Parathyroid adenoma (tissue), 2 donors: ENCODE measurements at regions not wholly inside any gene's neighbourhood (a gene's known extent, or its start where the extent isn't known, plus 50 kb on each side); places are given as distances from the start of the nearest gene placed in this dataset.

ENCODE experiments used
- H2AFZ ChIP-seq: fragments of 300-600 bp; sonication (generic); one replicate; pipeline ENCODE4 v1.7.0; 2017; ENCODE audit warnings: antibody characterized with exemption, mild to moderate bottlenecking
- H3K27ac ChIP-seq: fragments of 300-600 bp; sonication (generic); one replicate; pipeline ENCODE4 v1.7.0; 2017
- H3K27me3 ChIP-seq: fragments of 300-600 bp; sonication (generic); one replicate; pipeline ENCODE4 v1.7.0; 2017; ENCODE audit warnings: low read length; ENCODE audit not compliant: control insufficient read depth, insufficient read depth
- H3K36me3 ChIP-seq: fragments of 300-600 bp; sonication (generic); one replicate; pipeline ENCODE4 v1.7.0; 2017; ENCODE audit warnings: low read length; ENCODE audit not compliant: control insufficient read depth, insufficient read depth
- H3K4me1 ChIP-seq: fragments of 300-600 bp; sonication (generic); one replicate; pipeline ENCODE4 v1.7.0; 2017; ENCODE audit warnings: control low read depth
- H3K4me2 ChIP-seq: fragments of 300-600 bp; sonication (generic); one replicate; pipeline ENCODE4 v1.7.0; 2017; ENCODE audit warnings: low read length
- H3K4me3 ChIP-seq: fragments of 300-600 bp; sonication (generic); one replicate; pipeline ENCODE4 v1.7.0; 2017; ENCODE audit warnings: low read depth, low read length
- H3K79me2 ChIP-seq: fragments of 300-600 bp; sonication (generic); one replicate; pipeline ENCODE4 v1.7.0; 2017; ENCODE audit warnings: control low read depth
- H3K9ac ChIP-seq: fragments of 300-600 bp; sonication (generic); one replicate; pipeline ENCODE4 v1.7.0; 2017; ENCODE audit warnings: mild to moderate bottlenecking
- H3K9me3 ChIP-seq: fragments of 300-600 bp; sonication (generic); one replicate; pipeline ENCODE4 v1.7.0; 2017; ENCODE audit warnings: low read length; ENCODE audit not compliant: control insufficient read depth
- CTCF ChIP-seq: fragments of 300-600 bp; sonication (generic); IDR thresholded peaks from one replicate; pipeline ENCODE4 v1.7.0; 2017; ENCODE audit warnings: antibody characterized with exemption, mild to moderate bottlenecking
- donor health status: primary hyperparathyroidism.

- H3K9ac ChIP-seq, result no peak overlapping the region
- no peaks in the 10 kb centered on the region for H3K36me3 ChIP-seq
- H3K27me3 ChIP-seq, result no peaks in the 10 kb centered on the region
- no peaks in the 10 kb centered on the region for H3K79me2 ChIP-seq
- H3K4me1 ChIP-seq, result no peaks in the 10 kb centered on the region
- no peak overlapping the region for H2AFZ ChIP-seq
- H3K27ac ChIP-seq, result no peak overlapping the region
- TF ChIP-seq CTCF, result no peak
- H3K9me3 ChIP-seq, result no peaks in the 10 kb centered on the region
- H3K4me3 ChIP-seq, result no peak overlapping the region
- H3K4me2 ChIP-seq, result no peak overlapping the region
These were observed 121.1 kb downstream of the HGF start for GRCh38 chr7:81648716-81649115.

GRCh38 chr7:81645435-81645834 lies 124.4 kb downstream of the HGF start:
- Histone ChIP-seq H3K9me3 (no peaks in the 10 kb centered on the region), H3K9ac (no peak overlapping the region), H2AFZ (no peak overlapping the region), H3K36me3 (no peaks in the 10 kb centered on the region), H3K4me2 (no peak overlapping the region), H3K4me3 (no peak overlapping the region), H3K79me2 (no peaks in the 10 kb centered on the region), H3K27ac (no peak overlapping the region), H3K4me1 (no peaks in the 10 kb centered on the region), H3K27me3 (no peaks in the 10 kb centered on the region)
- TF ChIP-seq CTCF, result no peak

GRCh38 chr7:81641873-81642272 lies 128.0 kb downstream of the HGF start:
- Histone ChIP-seq H3K36me3 (no peaks in the 10 kb centered on the region), H3K4me3 (no peak overlapping the region), H3K4me1 (no peaks in the 10 kb centered on the region), H3K27me3 (no peaks in the 10 kb centered on the region), H3K9me3 (no peaks in the 10 kb centered on the region), H3K9ac (no peak overlapping the region), H2AFZ (no peak overlapping the region), H3K4me2 (no peak overlapping the region), H3K27ac (no peak overlapping the region), H3K79me2 (no peaks in the 10 kb centered on the region)
- TF ChIP-seq CTCF, result no peak

GRCh38 chr7:81638198-81638597 lies 131.6 kb downstream of the HGF start:
- H3K4me2 ChIP-seq, result no peak overlapping the region
- no peak overlapping the region for H3K27ac ChIP-seq
- no peaks in the 10 kb centered on the region for H3K27me3 ChIP-seq
- TF ChIP-seq CTCF, result no peak
- H3K36me3 ChIP-seq, result no peaks in the 10 kb centered on the region
- H3K9me3 ChIP-seq, result no peaks in the 10 kb centered on the region
- H3K79me2 ChIP-seq, result no peaks in the 10 kb centered on the region
- H3K4me1 ChIP-seq, result no peaks in the 10 kb centered on the region
- no peak overlapping the region for H2AFZ ChIP-seq
- no peak overlapping the region for H3K9ac ChIP-seq
- H3K4me3 ChIP-seq, result no peak overlapping the region

- Histone ChIP-seq H3K4me2 (no peak overlapping the region), H3K27ac (no peak overlapping the region), H3K4me1 (no peaks in the 10 kb centered on the region), H3K9me3 (no peaks in the 10 kb centered on the region), H3K36me3 (no peaks in the 10 kb centered on the region), H3K27me3 (no peaks in the 10 kb centered on the region), H3K79me2 (no peaks in the 10 kb centered on the region), H3K9ac (no peak overlapping the region), H2AFZ (no peak overlapping the region), H3K4me3 (no peak overlapping the region)
- TF ChIP-seq CTCF, result no peak
These were observed 132.3 kb downstream of the HGF start for GRCh38 chr7:81637534-81637933.
